ENCODE measurements at regions not wholly inside any gene's neighbourhood (a gene's known extent, or its start where the extent isn't known, plus 50 kb on each side); places are given as distances from the start of the nearest gene placed in this dataset.

DNA sequence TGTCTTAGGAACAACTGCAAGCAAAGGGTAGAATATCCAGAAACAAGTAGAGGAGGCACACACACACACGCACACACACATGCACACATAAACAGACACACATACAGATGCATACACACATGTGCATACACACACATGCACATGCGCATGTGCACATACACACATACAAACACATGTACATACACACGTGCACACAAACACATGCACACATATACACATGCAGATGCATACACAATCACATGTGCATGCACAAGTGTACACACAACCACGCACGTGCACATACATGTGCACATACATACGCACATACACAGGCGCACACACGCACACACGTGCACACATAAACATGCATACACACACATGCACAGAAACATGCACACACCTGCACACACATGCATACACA is 206.5 kb upstream of the OPRM1 start:
- TF ChIP-seq L3MBTL2 (conservative IDR thresholded peaks at IDR 0.05), result no peak
- TF ChIP-seq, protein P1, sequence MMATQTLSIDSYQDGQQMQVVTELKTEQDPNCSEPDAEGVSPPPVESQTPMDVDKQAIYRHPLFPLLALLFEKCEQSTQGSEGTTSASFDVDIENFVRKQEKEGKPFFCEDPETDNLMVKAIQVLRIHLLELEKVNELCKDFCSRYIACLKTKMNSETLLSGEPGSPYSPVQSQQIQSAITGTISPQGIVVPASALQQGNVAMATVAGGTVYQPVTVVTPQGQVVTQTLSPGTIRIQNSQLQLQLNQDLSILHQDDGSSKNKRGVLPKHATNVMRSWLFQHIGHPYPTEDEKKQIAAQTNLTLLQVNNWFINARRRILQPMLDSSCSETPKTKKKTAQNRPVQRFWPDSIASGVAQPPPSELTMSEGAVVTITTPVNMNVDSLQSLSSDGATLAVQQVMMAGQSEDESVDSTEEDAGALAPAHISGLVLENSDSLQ (IDR thresholded peaks at IDR 0.05), result no peak
- no peak for TF ChIP-seq BHLHE40 (IDR thresholded peaks at IDR 0.05; ENCODE audit: borderline replicate concordance)
- no peak for TF ChIP-seq NFRKB (IDR thresholded peaks at IDR 0.05)
- no peak for TF ChIP-seq HDGF (IDR thresholded peaks at IDR 0.05; ENCODE audit: borderline replicate concordance)
- TF ChIP-seq ELF4 (IDR thresholded peaks at IDR 0.05), result no peak

All from HEK293T (cell line).